ENCODE measurements at regions not wholly inside any gene's neighbourhood (a gene's known extent, or its start where the extent isn't known, plus 50 kb on each side); places are given as distances from the start of the nearest gene placed in this dataset.
"Not testable (repeated sequence)": the region's sequence is repeated elsewhere in the genome, so short reads cannot be mapped to it uniquely, and the experiment has no call there.

GRCh38 chr11:98733378-98733777 lies 287.4 kb upstream of the CNTN5 start (continued):
- not testable (repeated sequence) for TF ChIP-seq PBX2 (CRISPR knock-in tag; IDR thresholded peaks at IDR 0.05; ENCODE audit: low read depth)
- peak; percentile 60 for TF ChIP-seq PBX2 (tag; conservative IDR thresholded peaks at IDR 0.05; ENCODE audit: low read depth)
- TF ChIP-seq TBL1XR1 (IDR thresholded peaks at IDR 0.05; ENCODE audit: low read length in 2 of 2) = peak in 1 of 2 experiments; percentile 28; a peak in 1 of 4 replicates
- peak; percentile 63 for TF ChIP-seq PKNOX1 (IDR thresholded peaks at IDR 0.05)
- TF ChIP-seq ARID1B (IDR thresholded peaks at IDR 0.05) = peak; percentile 58; the same call in 1 of the 2 replicates
- 0 out of 4 replicates have a peak, but pooled peaks of 1 of the 2 experiments have one; percentile 20 for TF ChIP-seq MAZ (CRISPR knock-in tag; conservative IDR thresholded peaks at IDR 0.05 in 1 of 2, IDR thresholded peaks at IDR 0.05 in 1 of 2)
- TF ChIP-seq MEIS2 (IDR thresholded peaks at IDR 0.05; ENCODE audit: partially characterized antibody) = peak; percentile 76

- H3K36me3 ChIP-seq (ENCODE audit: control insufficient read depth, insufficient read depth, low read length) = no peaks in the 10 kb centered on the region
- BruUV-seq (replicated peaks) = no TSS peak
- H2AFZ ChIP-seq (ENCODE audit: low read depth, low read length) = peak overlapping the region; percentile 40; the same call in 1 of the 2 replicates
- no peak for FAIRE-seq
- peak; percentile 76; the same call in 1 of the 2 replicates for TF ChIP-seq PKNOX1 (IDR thresholded peaks at IDR 0.05)
- TF ChIP-seq MCM3 (IDR thresholded peaks at IDR 0.05) = no peak
- H3K27ac ChIP-seq (ENCODE audit: extremely low read depth, low read depth, low read length) = no peak overlapping the region
- no peak for DNase-seq (ENCODE audit: extremely low read depth in 1 of 4, low spot score in 3 of 4)
- intact Hi-C loops (cut with micrococcal nuclease) = no loop called here
- in situ Hi-C loops (cut with MboI) = no loop called here
- H3K9me1 ChIP-seq (ENCODE audit: control insufficient read depth, insufficient read depth, low read length) = no peaks in the 10 kb centered on the region
- POLR2A ChIA-PET = no interaction called here
- peak; percentile 38; the same call in 2 of the 3 replicates for ATAC-seq
- CTCF ChIA-PET (ENCODE audit: low intra/inter-chr PET ratio) = no interaction called here
- no peak overlapping the region for H3K9ac ChIP-seq (ENCODE audit: insufficient read depth in 1 of 2, low read depth in 2 of 2, low read length in 2 of 2)
- H3K4me3 ChIP-seq = no peak overlapping the region
- no peaks in the 10 kb centered on the region for H3K9me3 ChIP-seq (replicated peaks; ENCODE audit: control insufficient read depth, insufficient read depth, low read depth, low read length)
- H3K4me1 ChIP-seq (replicated peaks in 1 of 2; ENCODE audit: control insufficient read depth in 2 of 2, insufficient read depth in 2 of 2, low read length in 2 of 2) = no peaks in the 10 kb centered on the region
- H4K20me1 ChIP-seq (replicated peaks; ENCODE audit: control insufficient read depth, insufficient read depth, low read length) = no peaks in the 10 kb centered on the region
- no peaks in the 10 kb centered on the region for H3K27me3 ChIP-seq (ENCODE audit: control insufficient read depth in 2 of 2, insufficient read depth in 2 of 2, low read length in 2 of 2)
- no peak overlapping the region for H3K4me2 ChIP-seq (ENCODE audit: insufficient read depth, low read length)
- H3K79me2 ChIP-seq (ENCODE audit: control insufficient read depth, insufficient read depth, low read length) = no peaks in the 10 kb centered on the region
Measured at GRCh38 chr11:98734686-98735085, 286.1 kb upstream of the CNTN5 start.

All from K562 (cell line).